CD4-positive, alpha-beta T cell (primary cell): ENCODE measurements at regions not wholly inside any gene's neighbourhood (a gene's known extent, or its start where the extent isn't known, plus 50 kb on each side); places are given as distances from the start of the nearest gene placed in this dataset.
"Not testable (repeated sequence)": the region's sequence is repeated elsewhere in the genome, so short reads cannot be mapped to it uniquely, and the experiment has no call there.

Experiments used
- ATAC-seq: fragments of 200-7000 bp; cut with Tn5 transposase; one replicate; pipeline ENCODE4 v1.10.0; 2022; ENCODE audit warnings: mild to moderate bottlenecking; ENCODE audit not compliant: poor library complexity
- CTCF ChIA-PET: fragments of 350-600 bp; sonication (Branson Sonifier 250); formaldehyde crosslinking; loops from one replicate; lab custom pipeline; 2021; ENCODE audit warnings: antibody characterized with exemption, inconsistent platforms; lab: Charles Lee
- POLR2A ChIA-PET: fragments of 350-600 bp; sonication (Branson Sonifier 250); formaldehyde crosslinking; loops from one replicate; lab custom pipeline; 2021; ENCODE audit warnings: antibody characterized with exemption, inconsistent platforms; lab: Charles Lee
- DNase-seq, 14 experiments: peaks; one replicate each; pipeline ENCODE4 v3.0.0-alpha.2; 2013 to 2020; ENCODE audit warnings: mixed read lengths in 2 of 14
- H3K27ac ChIP-seq, 2 donors: one replicate each; pipeline versions ENCODE4 v1.5.1 to v1.7.0; 2013; ENCODE audit warnings: low read length in 2 of 2, low read depth in 1 of 2, mild to moderate bottlenecking in 1 of 2
- H3K27me3 ChIP-seq, 2 experiments: 1 replicate in 1 of 2; 2 replicates in 1 of 2; pipeline versions ENCODE4 v1.6.1 to v1.7.0; 2013; ENCODE audit warnings: low read length in 2 of 2, control low read depth in 1 of 2, mild to moderate bottlenecking in 1 of 2, moderate library complexity in 1 of 2; ENCODE audit not compliant: insufficient read depth in 2 of 2, control insufficient read depth in 1 of 2
- H3K36me3 ChIP-seq: one replicate; pipeline ENCODE4 v1.6.1; 2013; ENCODE audit warnings: low read length, control low read depth; ENCODE audit not compliant: insufficient read depth
- H3K4me1 ChIP-seq: one replicate; pipeline ENCODE4 v1.6.1; 2013; ENCODE audit warnings: low read length, control low read depth; ENCODE audit not compliant: insufficient read depth
- H3K4me3 ChIP-seq: one replicate; pipeline ENCODE4 v1.5.1; 2013; ENCODE audit warnings: mild to moderate bottlenecking, low read length, moderate library complexity
- H3K9me3 ChIP-seq, 2 experiments: 1 replicate in 1 of 2; 2 replicates in 1 of 2; pipeline versions ENCODE4 v1.6.1 to v1.7.0; 2013; ENCODE audit warnings: low read length in 2 of 2, mild to moderate bottlenecking in 2 of 2, control low read depth in 1 of 2, moderate library complexity in 1 of 2; ENCODE audit not compliant: control insufficient read depth in 1 of 2, insufficient read depth in 1 of 2
- H3K27ac Mint-ChIP-seq: one replicate; pipeline ENCODE4 v1.8.0; 2020; ENCODE audit warnings: mixed read lengths
- H3K27me3 Mint-ChIP-seq: one replicate; pipeline ENCODE4 v1.8.0; 2021; ENCODE audit warnings: mixed read lengths
- H3K36me3 Mint-ChIP-seq: one replicate; pipeline ENCODE4 v1.8.0; 2021; ENCODE audit warnings: low read depth, mixed read lengths
- H3K4me1 Mint-ChIP-seq: one replicate; pipeline ENCODE4 v1.8.0; 2021; ENCODE audit warnings: low read depth, mixed read lengths
- H3K4me3 Mint-ChIP-seq: one replicate; pipeline ENCODE4 v1.8.0; 2020; ENCODE audit warnings: mild to moderate bottlenecking, mixed read lengths
- H3K9me3 Mint-ChIP-seq: one replicate; pipeline ENCODE4 v1.8.0; 2020; ENCODE audit warnings: mixed read lengths
- CTCF ChIP-seq: fragments of 200-600 bp; IDR thresholded peaks from one replicate; pipeline ENCODE4 v1.8.0; 2022; ENCODE audit warnings: antibody characterized with exemption, mild to moderate bottlenecking
- intact Hi-C, 2 experiments: fragments of 100-400 bp; cut with DNase I in 1 of 2; cut with micrococcal nuclease in 1 of 2; formaldehyde crosslinking; loops; one replicate each; pipeline versions ENCODE4 v1.15.1 to v1.9.0; 2023 to 2025; cut with DNase I, micrococcal nuclease

- peak; percentile 67 for TF ChIP-seq CTCF
- H3K27ac Mint-ChIP-seq, H3K9me3 Mint-ChIP-seq, H3K4me1 ChIP-seq, CTCF ChIA-PET, H3K4me3 ChIP-seq, H3K36me3 ChIP-seq, ATAC-seq, H3K4me1 Mint-ChIP-seq, H3K4me3 Mint-ChIP-seq, H3K27ac ChIP-seq, POLR2A ChIA-PET, H3K36me3 Mint-ChIP-seq, H3K27me3 ChIP-seq, H3K9me3 ChIP-seq: not testable (repeated sequence)
- intact Hi-C loops = loop anchor here (1.0 to 10.0 kb wide), 3 partner anchors 280 to 1023 kb away; partner anchors contain the start of gene TARS1 (in 1 of the 2)
- DNase-seq = peak in 4 of 14 experiments; percentile 24 to 72 (median 66)
- peaks cover 13% of the 10 kb centered on the region for H3K27me3 Mint-ChIP-seq
Measured at GRCh38 chr5:34465301-34465700, 190.8 kb upstream of the RAI14 start.

GRCh38 chr5:34466519-34467388, 189.4 kb upstream of the RAI14 start:
- H3K4me1 ChIP-seq, H3K4me3 Mint-ChIP-seq, H3K27ac Mint-ChIP-seq, H3K4me3 ChIP-seq, H3K4me1 Mint-ChIP-seq, POLR2A ChIA-PET, H3K9me3 Mint-ChIP-seq, H3K36me3 Mint-ChIP-seq, H3K27me3 ChIP-seq, H3K27ac ChIP-seq, H3K9me3 ChIP-seq, CTCF ChIA-PET, DNase-seq, H3K36me3 ChIP-seq, ATAC-seq: not testable (repeated sequence)
- H3K27me3 Mint-ChIP-seq = peaks cover 13% of the 10 kb centered on the region
- intact Hi-C loops = loop anchor here (2.0 to 10.0 kb wide), 3 partner anchors 282 to 1024 kb away; partner anchors contain the start of gene TARS1 (in 1 of the 2)

- Histone ChIP-seq H3K36me3 (no peaks in the 10 kb centered on the region), H3K27ac (no peak overlapping the region), H3K27me3 (peaks cover 0 to 2% of the 10 kb centered on the region in 2 experiments), H3K9me3 (no peaks in the 10 kb centered on the region), H3K4me1 (no peaks in the 10 kb centered on the region), H3K4me3 (no peak overlapping the region)
- CTCF ChIA-PET = no interaction called here
- H3K4me1 Mint-ChIP-seq = no peaks in the 10 kb centered on the region
- DNase-seq = no peak
- no peak overlapping the region for H3K27ac Mint-ChIP-seq
- TF ChIP-seq CTCF = no peak
- POLR2A ChIA-PET = no interaction called here
- peaks cover 13% of the 10 kb centered on the region for H3K27me3 Mint-ChIP-seq
- ATAC-seq = no peak
- H3K4me3 Mint-ChIP-seq = no peak overlapping the region
- no peaks in the 10 kb centered on the region for H3K9me3 Mint-ChIP-seq
- no peaks in the 10 kb centered on the region for H3K36me3 Mint-ChIP-seq
- intact Hi-C loops = loop anchor here (2.0 to 10.0 kb wide), 3 partner anchors 283 to 1025 kb away; partner anchors contain the start of gene TARS1 (in 1 of the 2)
Measured at GRCh38 chr5:34467436-34467835, 188.7 kb upstream of the RAI14 start.

- intact Hi-C loops = loop anchor here (2.0 to 10.0 kb wide), 3 partner anchors 283 to 1026 kb away; partner anchors contain the start of gene TARS1 (in 1 of the 2)
- H3K4me1 Mint-ChIP-seq, H3K36me3 ChIP-seq, H3K9me3 ChIP-seq, H3K27ac Mint-ChIP-seq, H3K9me3 Mint-ChIP-seq, H3K4me1 ChIP-seq, ATAC-seq, H3K27me3 ChIP-seq, DNase-seq, H3K27ac ChIP-seq, H3K4me3 Mint-ChIP-seq, POLR2A ChIA-PET, H3K36me3 Mint-ChIP-seq, CTCF ChIA-PET, H3K4me3 ChIP-seq: not testable (repeated sequence)
- peaks cover 13% of the 10 kb centered on the region for H3K27me3 Mint-ChIP-seq
Measured at GRCh38 chr5:34467984-34468383, 188.1 kb upstream of the RAI14 start.
